ENCODE measurements at regions not wholly inside any gene's neighbourhood (a gene's known extent, or its start where the extent isn't known, plus 50 kb on each side); places are given as distances from the start of the nearest gene placed in this dataset.

- in situ Hi-C loops (cut with MboI; ENCODE audit: low sequenced_read_pairs, unreplicated experiment), result no loop called here
- no peak for TF ChIP-seq CTCF (IDR thresholded peaks at IDR 0.05; ENCODE audit: borderline replicate concordance, control extremely low read depth, extremely low read depth, insufficient read depth, missing control alignments)
- no peak for DNase-seq (ENCODE audit: low spot score)
Observed at GRCh38 chr3:182469086-182469485, 324.2 kb upstream of the ATP11B start.

GRCh38 chr3:182470187-182470586 is 323.1 kb upstream of the ATP11B start:
- TF ChIP-seq CTCF (IDR thresholded peaks at IDR 0.05; ENCODE audit: borderline replicate concordance, control extremely low read depth, extremely low read depth, insufficient read depth, missing control alignments), result no peak
- no peak for DNase-seq (ENCODE audit: low spot score)
- in situ Hi-C loops (cut with MboI; ENCODE audit: low sequenced_read_pairs, unreplicated experiment), result no loop called here

- DNase-seq (ENCODE audit: low spot score), result no peak
- no peak for TF ChIP-seq CTCF (IDR thresholded peaks at IDR 0.05; ENCODE audit: borderline replicate concordance, control extremely low read depth, extremely low read depth, insufficient read depth, missing control alignments)
- in situ Hi-C loops (cut with MboI; ENCODE audit: low sequenced_read_pairs, unreplicated experiment), result no loop called here
Observed at GRCh38 chr3:182473191-182473710, 320.1 kb upstream of the ATP11B start.

DNA sequence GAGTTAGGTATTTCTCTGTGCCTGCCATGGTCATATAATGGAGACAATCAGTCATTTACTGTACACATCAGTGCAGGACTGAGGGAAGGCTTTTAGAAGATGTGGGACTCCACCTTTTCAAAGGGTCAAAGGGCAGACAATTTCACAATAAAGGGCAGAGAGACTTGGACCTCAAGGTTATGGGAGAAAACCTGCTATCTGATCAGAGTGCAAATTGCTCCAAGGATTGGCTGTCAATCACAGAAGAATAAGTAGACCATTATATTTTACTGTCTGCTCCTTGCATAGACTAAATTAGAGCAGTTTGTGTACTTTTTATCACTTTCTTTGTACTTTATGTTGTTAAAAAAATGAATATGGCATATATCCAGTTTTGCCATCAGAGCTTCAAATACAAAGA is 314.9 kb upstream of the ATP11B start:
- in situ Hi-C loops (cut with MboI; ENCODE audit: low sequenced_read_pairs, unreplicated experiment), result no loop called here
- no peak for TF ChIP-seq CTCF (IDR thresholded peaks at IDR 0.05; ENCODE audit: borderline replicate concordance, control extremely low read depth, extremely low read depth, insufficient read depth, missing control alignments)
- DNase-seq (ENCODE audit: low spot score), result no peak

- in situ Hi-C loops (cut with MboI; ENCODE audit: low sequenced_read_pairs, unreplicated experiment), result no loop called here
- DNase-seq (ENCODE audit: low spot score), result no peak
- no peak for TF ChIP-seq CTCF (IDR thresholded peaks at IDR 0.05; ENCODE audit: borderline replicate concordance, control extremely low read depth, extremely low read depth, insufficient read depth, missing control alignments)
Observed at GRCh38 chr3:182479419-182480336, 313.6 kb upstream of the ATP11B start.

DNA sequence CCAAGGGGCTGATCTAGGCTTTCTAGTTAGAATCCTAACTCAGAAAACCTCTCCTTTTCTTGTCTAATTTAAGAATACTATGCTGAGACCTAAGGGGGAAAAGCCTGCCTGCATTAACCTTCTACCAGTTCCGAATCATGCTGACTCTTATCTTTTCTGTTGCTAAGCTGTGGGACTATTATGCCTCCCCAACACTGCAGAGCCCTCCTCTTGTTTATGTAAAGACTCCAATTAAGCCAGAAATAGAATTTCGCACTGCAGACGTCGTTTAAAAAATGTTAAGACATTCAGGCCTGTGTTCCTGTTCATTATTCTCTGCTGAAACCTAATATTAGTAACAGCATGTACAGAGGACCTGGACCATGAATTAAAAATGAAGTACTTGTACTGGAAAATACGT is 310.6 kb upstream of the ATP11B start:
- in situ Hi-C loops (cut with MboI; ENCODE audit: low sequenced_read_pairs, unreplicated experiment), result no loop called here
- no peak for TF ChIP-seq CTCF (IDR thresholded peaks at IDR 0.05; ENCODE audit: borderline replicate concordance, control extremely low read depth, extremely low read depth, insufficient read depth, missing control alignments)
- no peak for DNase-seq (ENCODE audit: low spot score)
